CD4-positive, alpha-beta T cell (primary cell): ENCODE measurements at regions not wholly inside any gene's neighbourhood (a gene's known extent, or its start where the extent isn't known, plus 50 kb on each side); places are given as distances from the start of the nearest gene placed in this dataset.

ENCODE experiments used
- ATAC-seq: fragments of 200-7000 bp; cut with Tn5 transposase; one replicate; pipeline ENCODE4 v1.10.0; 2022; ENCODE audit warnings: mild to moderate bottlenecking; ENCODE audit not compliant: poor library complexity
- CTCF ChIA-PET: fragments of 350-600 bp; sonication (Branson Sonifier 250); formaldehyde crosslinking; loops from one replicate; lab custom pipeline; 2021; ENCODE audit warnings: antibody characterized with exemption, inconsistent platforms; lab: Charles Lee
- POLR2A ChIA-PET: fragments of 350-600 bp; sonication (Branson Sonifier 250); formaldehyde crosslinking; loops from one replicate; lab custom pipeline; 2021; ENCODE audit warnings: antibody characterized with exemption, inconsistent platforms; lab: Charles Lee
- DNase-seq, 14 experiments: peaks; one replicate each; pipeline ENCODE4 v3.0.0-alpha.2; 2013 to 2020; ENCODE audit warnings: mixed read lengths in 2 of 14
- H3K27ac ChIP-seq, 2 donors: one replicate each; pipeline versions ENCODE4 v1.5.1 to v1.7.0; 2013; ENCODE audit warnings: low read length in 2 of 2, low read depth in 1 of 2, mild to moderate bottlenecking in 1 of 2
- H3K27me3 ChIP-seq, 2 experiments: 1 replicate in 1 of 2; 2 replicates in 1 of 2; pipeline versions ENCODE4 v1.6.1 to v1.7.0; 2013; ENCODE audit warnings: low read length in 2 of 2, control low read depth in 1 of 2, mild to moderate bottlenecking in 1 of 2, moderate library complexity in 1 of 2; ENCODE audit not compliant: insufficient read depth in 2 of 2, control insufficient read depth in 1 of 2
- H3K36me3 ChIP-seq: one replicate; pipeline ENCODE4 v1.6.1; 2013; ENCODE audit warnings: low read length, control low read depth; ENCODE audit not compliant: insufficient read depth
- H3K4me1 ChIP-seq: one replicate; pipeline ENCODE4 v1.6.1; 2013; ENCODE audit warnings: low read length, control low read depth; ENCODE audit not compliant: insufficient read depth
- H3K4me3 ChIP-seq: one replicate; pipeline ENCODE4 v1.5.1; 2013; ENCODE audit warnings: mild to moderate bottlenecking, low read length, moderate library complexity
- H3K9me3 ChIP-seq, 2 experiments: 1 replicate in 1 of 2; 2 replicates in 1 of 2; pipeline versions ENCODE4 v1.6.1 to v1.7.0; 2013; ENCODE audit warnings: low read length in 2 of 2, mild to moderate bottlenecking in 2 of 2, control low read depth in 1 of 2, moderate library complexity in 1 of 2; ENCODE audit not compliant: control insufficient read depth in 1 of 2, insufficient read depth in 1 of 2
- H3K27ac Mint-ChIP-seq: one replicate; pipeline ENCODE4 v1.8.0; 2020; ENCODE audit warnings: mixed read lengths
- H3K27me3 Mint-ChIP-seq: one replicate; pipeline ENCODE4 v1.8.0; 2021; ENCODE audit warnings: mixed read lengths
- H3K36me3 Mint-ChIP-seq: one replicate; pipeline ENCODE4 v1.8.0; 2021; ENCODE audit warnings: low read depth, mixed read lengths
- H3K4me1 Mint-ChIP-seq: one replicate; pipeline ENCODE4 v1.8.0; 2021; ENCODE audit warnings: low read depth, mixed read lengths
- H3K4me3 Mint-ChIP-seq: one replicate; pipeline ENCODE4 v1.8.0; 2020; ENCODE audit warnings: mild to moderate bottlenecking, mixed read lengths
- H3K9me3 Mint-ChIP-seq: one replicate; pipeline ENCODE4 v1.8.0; 2020; ENCODE audit warnings: mixed read lengths
- intact Hi-C, 2 experiments: fragments of 100-400 bp; cut with DNase I in 1 of 2; cut with micrococcal nuclease in 1 of 2; formaldehyde crosslinking; loops; one replicate each; pipeline versions ENCODE4 v1.15.1 to v1.9.0; 2023 to 2025; cut with DNase I, micrococcal nuclease
- TF ChIP-seq, protein P1 (sequence below): fragments of 200-600 bp; IDR thresholded peaks from one replicate; pipeline ENCODE4 v1.8.0; 2022; ENCODE audit warnings: antibody characterized with exemption, mild to moderate bottlenecking

DNA sequence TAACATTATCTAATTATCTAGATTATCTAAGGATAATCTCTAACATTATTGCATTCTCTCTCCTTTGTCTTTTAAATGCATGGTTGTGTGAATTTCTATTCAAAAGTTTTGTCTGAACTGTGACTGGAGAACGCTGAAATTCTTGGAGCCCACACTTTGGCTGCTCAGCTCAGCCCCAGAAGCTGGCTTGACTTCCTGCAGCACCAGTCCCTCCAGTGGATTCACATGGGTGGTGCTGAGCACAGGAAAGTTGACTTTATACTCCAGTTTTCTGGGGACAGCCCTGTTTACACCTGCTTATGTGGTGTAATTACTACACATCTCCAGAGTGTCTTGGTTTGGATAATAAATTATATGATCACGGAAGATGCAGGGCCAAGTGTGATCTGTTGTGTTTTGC, 255.1 kb upstream of the NOX3 start:
- intact Hi-C loops = no loop called here
- H3K9me3 Mint-ChIP-seq = no peaks in the 10 kb centered on the region
- no peaks in the 10 kb centered on the region for H3K36me3 ChIP-seq

DNA sequence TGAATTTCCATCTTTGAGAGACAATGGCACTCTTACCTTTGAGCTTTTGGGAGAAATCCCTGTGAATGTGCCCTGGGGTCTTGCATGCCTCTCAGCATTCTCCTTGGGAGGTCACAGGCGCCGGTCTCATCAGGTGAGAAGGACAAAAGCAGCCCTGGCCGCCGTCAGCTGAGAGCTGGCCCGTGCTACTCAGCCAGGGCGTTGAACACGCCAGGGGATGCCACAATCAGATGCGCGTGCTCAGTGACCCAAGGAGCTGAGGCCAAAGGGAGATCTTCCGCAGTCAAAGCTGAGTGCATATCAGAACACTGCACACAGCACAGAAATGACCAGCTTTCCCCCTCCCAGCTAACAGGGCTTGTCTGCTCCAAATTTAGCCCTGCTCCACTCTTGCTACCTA, 253.6 kb upstream of the NOX3 start:
- no peak overlapping the region for H3K27ac Mint-ChIP-seq
- Histone ChIP-seq H3K9me3 (peaks cover 0 to 4% of the 10 kb centered on the region in 2 experiments), H3K27ac (no peak overlapping the region), H3K36me3 (no peaks in the 10 kb centered on the region), H3K4me3 (no peak overlapping the region), H3K27me3 (no peaks in the 10 kb centered on the region), H3K4me1 (no peaks in the 10 kb centered on the region)
- no peaks in the 10 kb centered on the region for H3K4me1 Mint-ChIP-seq
- intact Hi-C loops = no loop called here
- CTCF ChIA-PET = no interaction called here
- H3K4me3 Mint-ChIP-seq = no peak overlapping the region
- POLR2A ChIA-PET = no interaction called here
- H3K36me3 Mint-ChIP-seq = no peaks in the 10 kb centered on the region
- DNase-seq (no peak), ATAC-seq (no peak)
- H3K27me3 Mint-ChIP-seq = peaks cover 4% of the 10 kb centered on the region
- no peaks in the 10 kb centered on the region for H3K9me3 Mint-ChIP-seq
- TF ChIP-seq, protein P1, sequence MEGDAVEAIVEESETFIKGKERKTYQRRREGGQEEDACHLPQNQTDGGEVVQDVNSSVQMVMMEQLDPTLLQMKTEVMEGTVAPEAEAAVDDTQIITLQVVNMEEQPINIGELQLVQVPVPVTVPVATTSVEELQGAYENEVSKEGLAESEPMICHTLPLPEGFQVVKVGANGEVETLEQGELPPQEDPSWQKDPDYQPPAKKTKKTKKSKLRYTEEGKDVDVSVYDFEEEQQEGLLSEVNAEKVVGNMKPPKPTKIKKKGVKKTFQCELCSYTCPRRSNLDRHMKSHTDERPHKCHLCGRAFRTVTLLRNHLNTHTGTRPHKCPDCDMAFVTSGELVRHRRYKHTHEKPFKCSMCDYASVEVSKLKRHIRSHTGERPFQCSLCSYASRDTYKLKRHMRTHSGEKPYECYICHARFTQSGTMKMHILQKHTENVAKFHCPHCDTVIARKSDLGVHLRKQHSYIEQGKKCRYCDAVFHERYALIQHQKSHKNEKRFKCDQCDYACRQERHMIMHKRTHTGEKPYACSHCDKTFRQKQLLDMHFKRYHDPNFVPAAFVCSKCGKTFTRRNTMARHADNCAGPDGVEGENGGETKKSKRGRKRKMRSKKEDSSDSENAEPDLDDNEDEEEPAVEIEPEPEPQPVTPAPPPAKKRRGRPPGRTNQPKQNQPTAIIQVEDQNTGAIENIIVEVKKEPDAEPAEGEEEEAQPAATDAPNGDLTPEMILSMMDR = no peak

More for the DNA sequence above, 255.1 kb upstream of the NOX3 start:
- Mint-ChIP-seq H3K27me3 (peaks cover 9% of the 10 kb centered on the region), H3K4me1 (no peaks in the 10 kb centered on the region), H3K4me3 (no peak overlapping the region), H3K36me3 (no peaks in the 10 kb centered on the region), H3K27ac (no peak overlapping the region)
- TF ChIP-seq, protein P1 = no peak
- Histone ChIP-seq H3K27ac (no peak overlapping the region), H3K4me3 (no peak overlapping the region), H3K27me3 (no peaks in the 10 kb centered on the region), H3K4me1 (no peaks in the 10 kb centered on the region), H3K9me3 (peaks cover 0 to 4% of the 10 kb centered on the region in 2 experiments)
- ChIA-PET POLR2A (no interaction called here), CTCF (no interaction called here)
- DNase-seq (no peak), ATAC-seq (no peak)

DNA sequence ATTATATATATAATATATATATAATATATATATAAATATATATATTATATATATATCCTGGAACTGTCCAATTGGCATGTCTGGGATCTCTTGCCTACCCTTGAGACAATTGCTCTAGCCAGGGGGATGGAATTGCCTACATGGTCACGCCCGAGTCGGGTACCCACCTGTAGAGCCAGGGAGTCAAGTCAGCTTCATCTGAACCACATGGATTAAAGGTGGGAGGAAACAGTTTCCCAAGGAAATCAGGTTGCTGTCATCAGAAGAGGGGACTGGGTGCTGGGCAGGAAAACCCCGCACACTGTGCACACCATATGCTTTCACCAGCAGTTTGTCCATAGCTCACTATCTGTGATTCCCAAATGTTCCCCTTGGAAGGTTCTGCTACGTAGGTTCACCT, 252.5 kb upstream of the NOX3 start:
- peaks cover 4% of the 10 kb centered on the region for H3K27me3 Mint-ChIP-seq
- H3K4me1 Mint-ChIP-seq = no peaks in the 10 kb centered on the region
- H3K4me1 ChIP-seq = no peaks in the 10 kb centered on the region
- H3K27ac Mint-ChIP-seq = no peak overlapping the region
- H3K27ac ChIP-seq = no peak overlapping the region
- no peaks in the 10 kb centered on the region for H3K27me3 ChIP-seq
- TF ChIP-seq, protein P1 = no peak
- intact Hi-C loops = no loop called here
- no peak overlapping the region for H3K4me3 ChIP-seq
- no peaks in the 10 kb centered on the region for H3K36me3 ChIP-seq
- H3K36me3 Mint-ChIP-seq = no peaks in the 10 kb centered on the region
- no peak for ATAC-seq
- DNase-seq = no peak
- ChIA-PET POLR2A (no interaction called here), CTCF (no interaction called here)
- no peaks in the 10 kb centered on the region for H3K9me3 Mint-ChIP-seq
- H3K4me3 Mint-ChIP-seq = no peak overlapping the region
- H3K9me3 ChIP-seq = peaks cover 0 to 4% of the 10 kb centered on the region in 2 experiments
